SJCRH30 (cell line): ENCODE measurements at regions not wholly inside any gene's neighbourhood (a gene's known extent, or its start where the extent isn't known, plus 50 kb on each side); places are given as distances from the start of the nearest gene placed in this dataset.

Source experiments
- DNase-seq, 2 experiments: peaks; one replicate each; pipeline ENCODE4 v3.0.0-alpha.2; 2015 to 2020
- H3K27ac ChIP-seq: fragments of 250-450 bp; sonication (Bioruptor Pico); 2 replicates; pipeline ENCODE4 v1.5.1; 2020; ENCODE audit warnings: mild to moderate bottlenecking, moderate library complexity
- H3K27me3 ChIP-seq: fragments of 250-450 bp; sonication (Bioruptor Pico); 2 replicates; pipeline ENCODE4 v1.5.1; 2020; ENCODE audit warnings: mild to moderate bottlenecking, moderate library complexity
- H3K36me3 ChIP-seq: fragments of 250-450 bp; sonication (Bioruptor Pico); 2 replicates; pipeline ENCODE4 v1.5.1; 2020; ENCODE audit warnings: mild to moderate bottlenecking, moderate library complexity
- H3K4me1 ChIP-seq: fragments of 250-450 bp; sonication (Bioruptor Pico); 2 replicates; pipeline ENCODE4 v1.5.1; 2020; ENCODE audit warnings: mild to moderate bottlenecking, moderate library complexity
- H3K4me3 ChIP-seq: fragments of 250-450 bp; sonication (Bioruptor Pico); 2 replicates; pipeline ENCODE4 v1.5.1; 2020; ENCODE audit warnings: mild to moderate bottlenecking, moderate library complexity
- H3K9me3 ChIP-seq: fragments of 250-450 bp; sonication (Bioruptor Pico); replicated peaks from 2 replicates; pipeline ENCODE4 v1.5.1; 2020; ENCODE audit warnings: mild to moderate bottlenecking, moderate library complexity

GRCh38 chr10:3016016-3016415, 51.3 kb upstream of the PFKP start:
- H3K27me3 ChIP-seq = no peaks in the 10 kb centered on the region

GRCh38 chr10:3014968-3015367, 52.4 kb upstream of the PFKP start:
- DNase-seq = no peak
- no peak overlapping the region for H3K4me3 ChIP-seq
- H3K4me1 ChIP-seq = no peaks in the 10 kb centered on the region
- no peak overlapping the region for H3K27ac ChIP-seq
- H3K27me3 ChIP-seq = no peaks in the 10 kb centered on the region
- H3K36me3 ChIP-seq = no peaks in the 10 kb centered on the region
- H3K9me3 ChIP-seq = no peaks in the 10 kb centered on the region

More at GRCh38 chr10:3016016-3016415, 51.3 kb upstream of the PFKP start:
- H3K36me3 ChIP-seq = no peaks in the 10 kb centered on the region
- no peak for DNase-seq
- H3K4me1 ChIP-seq = no peaks in the 10 kb centered on the region
- H3K9me3 ChIP-seq = no peaks in the 10 kb centered on the region
- H3K27ac ChIP-seq = no peak overlapping the region
- no peak overlapping the region for H3K4me3 ChIP-seq

GRCh38 chr10:3012223-3012622, 55.1 kb upstream of the PFKP start:
- Histone ChIP-seq H3K27ac (no peak overlapping the region), H3K4me3 (no peak overlapping the region), H3K9me3 (no peaks in the 10 kb centered on the region), H3K27me3 (no peaks in the 10 kb centered on the region), H3K36me3 (no peaks in the 10 kb centered on the region), H3K4me1 (no peaks in the 10 kb centered on the region)
- no peak for DNase-seq

GRCh38 chr10:3010816-3011460, 56.4 kb upstream of the PFKP start:
- DNase-seq = no peak
- Histone ChIP-seq H3K9me3 (no peaks in the 10 kb centered on the region), H3K4me3 (no peak overlapping the region), H3K27me3 (no peaks in the 10 kb centered on the region), H3K36me3 (no peaks in the 10 kb centered on the region), H3K27ac (no peak overlapping the region), H3K4me1 (no peaks in the 10 kb centered on the region)

GRCh38 chr10:3010334-3010733, 57.0 kb upstream of the PFKP start:
- Histone ChIP-seq H3K27me3 (no peaks in the 10 kb centered on the region), H3K36me3 (no peaks in the 10 kb centered on the region), H3K9me3 (no peaks in the 10 kb centered on the region), H3K4me3 (no peak overlapping the region), H3K27ac (no peak overlapping the region), H3K4me1 (no peaks in the 10 kb centered on the region)
- DNase-seq = no peak

GRCh38 chr10:3009341-3009740, 58.0 kb upstream of the PFKP start:
- H3K9me3 ChIP-seq = no peaks in the 10 kb centered on the region
- no peaks in the 10 kb centered on the region for H3K4me1 ChIP-seq
- no peak overlapping the region for H3K4me3 ChIP-seq
- no peaks in the 10 kb centered on the region for H3K27me3 ChIP-seq
- H3K27ac ChIP-seq = no peak overlapping the region
- DNase-seq = no peak
- no peaks in the 10 kb centered on the region for H3K36me3 ChIP-seq

- no peaks in the 10 kb centered on the region for H3K27me3 ChIP-seq
- no peaks in the 10 kb centered on the region for H3K36me3 ChIP-seq
- no peak overlapping the region for H3K4me3 ChIP-seq
- H3K27ac ChIP-seq = no peak overlapping the region
- H3K4me1 ChIP-seq = no peaks in the 10 kb centered on the region
- DNase-seq = no peak
- no peaks in the 10 kb centered on the region for H3K9me3 ChIP-seq
Measured at GRCh38 chr10:3008518-3009195, 58.7 kb upstream of the PFKP start.

GRCh38 chr10:3006607-3007006, 60.7 kb upstream of the PFKP start:
- H3K4me3 ChIP-seq = no peak overlapping the region
- no peaks in the 10 kb centered on the region for H3K4me1 ChIP-seq
- H3K27ac ChIP-seq = no peak overlapping the region
- no peaks in the 10 kb centered on the region for H3K36me3 ChIP-seq
- no peak for DNase-seq
- H3K27me3 ChIP-seq = no peaks in the 10 kb centered on the region
- no peaks in the 10 kb centered on the region for H3K9me3 ChIP-seq

GRCh38 chr10:3006093-3006492, 61.3 kb upstream of the PFKP start:
- Histone ChIP-seq H3K9me3 (no peaks in the 10 kb centered on the region), H3K27me3 (no peaks in the 10 kb centered on the region), H3K4me3 (no peak overlapping the region)

GRCh38 chr10:3002304-3002703, 65.0 kb upstream of the PFKP start:
- H3K4me1 ChIP-seq = no peaks in the 10 kb centered on the region
- H3K27me3 ChIP-seq = no peaks in the 10 kb centered on the region
- no peak for DNase-seq
- H3K4me3 ChIP-seq = no peak overlapping the region
- H3K9me3 ChIP-seq = no peaks in the 10 kb centered on the region
- no peak overlapping the region for H3K27ac ChIP-seq
- H3K36me3 ChIP-seq = no peaks in the 10 kb centered on the region

More at GRCh38 chr10:3006093-3006492, 61.3 kb upstream of the PFKP start:
- Histone ChIP-seq H3K36me3 (no peaks in the 10 kb centered on the region), H3K4me1 (no peaks in the 10 kb centered on the region), H3K27ac (no peak overlapping the region)
- DNase-seq = no peak

GRCh38 chr10:3000048-3000447, 67.3 kb upstream of the PFKP start:
- no peaks in the 10 kb centered on the region for H3K36me3 ChIP-seq
- H3K27ac ChIP-seq = no peak overlapping the region
- H3K9me3 ChIP-seq = no peaks in the 10 kb centered on the region
- no peaks in the 10 kb centered on the region for H3K4me1 ChIP-seq
- H3K27me3 ChIP-seq = no peaks in the 10 kb centered on the region
- no peak for DNase-seq
- no peak overlapping the region for H3K4me3 ChIP-seq

- Histone ChIP-seq H3K36me3 (no peaks in the 10 kb centered on the region), H3K27me3 (no peaks in the 10 kb centered on the region), H3K4me1 (no peaks in the 10 kb centered on the region), H3K9me3 (no peaks in the 10 kb centered on the region), H3K4me3 (no peak overlapping the region), H3K27ac (no peak overlapping the region)
- DNase-seq = no peak
Measured at GRCh38 chr10:2994221-2994961, 73.0 kb upstream of the PFKP start.

- Histone ChIP-seq H3K27ac (no peak overlapping the region), H3K4me1 (no peaks in the 10 kb centered on the region), H3K36me3 (no peaks in the 10 kb centered on the region), H3K9me3 (no peaks in the 10 kb centered on the region), H3K4me3 (no peak overlapping the region), H3K27me3 (no peaks in the 10 kb centered on the region)
- DNase-seq = no peak
Measured at GRCh38 chr10:2993636-2994035, 73.7 kb upstream of the PFKP start.

- no peaks in the 10 kb centered on the region for H3K4me1 ChIP-seq
- no peaks in the 10 kb centered on the region for H3K36me3 ChIP-seq
- no peaks in the 10 kb centered on the region for H3K27me3 ChIP-seq
- DNase-seq = no peak
- H3K27ac ChIP-seq = no peak overlapping the region
- H3K4me3 ChIP-seq = no peak overlapping the region
- no peaks in the 10 kb centered on the region for H3K9me3 ChIP-seq
Measured at GRCh38 chr10:2992401-2993198, 74.7 kb upstream of the PFKP start.

- Histone ChIP-seq H3K4me3 (no peak overlapping the region), H3K4me1 (no peaks in the 10 kb centered on the region), H3K27ac (no peak overlapping the region), H3K27me3 (no peaks in the 10 kb centered on the region), H3K9me3 (no peaks in the 10 kb centered on the region), H3K36me3 (no peaks in the 10 kb centered on the region)
- DNase-seq = no peak
Measured at GRCh38 chr10:2990764-2991163, 76.6 kb upstream of the PFKP start.
